HG03025 (cell line): ENCODE measurements at regions not wholly inside any gene's neighbourhood (a gene's known extent, or its start where the extent isn't known, plus 50 kb on each side); places are given as distances from the start of the nearest gene placed in this dataset.

ENCODE experiments used
- ATAC-seq: cut with Tn5 transposase; IDR thresholded peaks from one replicate; pipeline ENCODE4 v1.9.1; 2021; ENCODE audit warnings: mild to moderate bottlenecking, moderate library complexity; ENCODE audit not compliant: unreplicated experiment, low FRiP score

- ATAC-seq: no peak
These were observed 61.9 kb upstream of the KCNG1 start for GRCh38 chr20:51084593-51085377.

DNA sequence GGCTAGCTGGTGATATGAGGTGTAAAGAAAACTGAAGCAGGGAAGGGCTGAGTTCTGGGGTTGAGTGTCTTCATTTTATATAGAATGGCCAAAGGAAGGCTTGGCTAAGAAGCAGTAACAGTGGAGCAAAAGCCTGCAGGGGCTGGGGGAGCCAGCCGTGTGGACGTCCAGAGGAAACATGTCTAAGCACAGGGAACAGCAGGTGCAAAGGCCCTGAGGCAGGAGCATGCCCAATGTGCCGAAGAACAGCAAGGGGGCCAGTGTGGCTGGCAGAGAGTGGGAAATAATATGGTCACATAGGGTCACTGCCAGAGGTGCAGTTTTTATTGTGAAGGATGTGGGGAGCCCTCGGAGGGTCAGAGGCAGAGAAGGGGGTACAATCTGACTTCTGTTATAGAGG is 60.5 kb upstream of the KCNG1 start:
- ATAC-seq: no peak

DNA sequence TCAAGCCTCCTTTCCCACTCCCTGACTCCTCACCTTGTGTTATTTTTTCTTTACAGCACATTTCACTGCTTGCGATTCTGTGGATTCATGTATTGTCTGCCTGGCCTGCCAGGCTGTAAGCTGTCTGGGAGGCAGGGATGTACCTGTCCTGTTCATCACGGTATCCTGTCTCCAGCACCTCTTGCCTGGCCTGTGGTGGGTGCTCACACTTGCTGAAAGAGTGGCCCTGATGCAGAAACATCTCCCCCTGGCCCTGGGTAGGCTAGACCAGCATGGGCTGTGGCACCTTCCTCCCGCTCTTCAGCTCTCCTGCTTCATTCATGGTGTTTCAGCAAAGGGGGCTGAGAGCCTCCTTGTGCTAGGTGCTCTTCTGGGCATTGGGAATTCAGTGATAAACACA is 60.1 kb upstream of the KCNG1 start:
- ATAC-seq: no peak

GRCh38 chr20:51080516-51080915 is 57.6 kb upstream of the KCNG1 start:
- ATAC-seq: no peak

GRCh38 chr20:51079488-51079887 is 56.6 kb upstream of the KCNG1 start:
- no peak for ATAC-seq

DNA sequence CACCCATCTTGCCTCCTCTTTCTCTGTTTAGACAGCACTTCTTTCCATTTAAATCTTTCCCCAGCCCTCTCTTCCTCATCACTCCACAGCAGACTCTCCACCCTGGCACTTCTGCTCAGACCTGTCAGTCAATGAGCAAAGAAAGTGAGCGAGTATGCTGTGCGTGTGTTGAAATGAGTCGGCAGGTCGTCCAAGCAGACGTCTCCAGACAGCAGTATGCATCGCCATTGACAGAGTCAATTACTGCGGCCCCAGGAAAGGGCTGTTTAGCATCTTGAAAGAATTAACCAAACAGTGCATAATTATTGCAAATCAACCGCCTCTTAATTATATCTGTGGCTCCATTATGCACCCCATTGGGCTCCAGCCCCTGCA is 54.8 kb upstream of the KCNG1 start:
- ATAC-seq: no peak

- no peak for ATAC-seq
These were observed 54.1 kb upstream of the KCNG1 start for GRCh38 chr20:51076786-51077685.

GRCh38 chr20:51074062-51074461 is 51.2 kb upstream of the KCNG1 start:
- no peak for ATAC-seq
